ENCODE measurements at regions not wholly inside any gene's neighbourhood (a gene's known extent, or its start where the extent isn't known, plus 50 kb on each side); places are given as distances from the start of the nearest gene placed in this dataset.

DNA sequence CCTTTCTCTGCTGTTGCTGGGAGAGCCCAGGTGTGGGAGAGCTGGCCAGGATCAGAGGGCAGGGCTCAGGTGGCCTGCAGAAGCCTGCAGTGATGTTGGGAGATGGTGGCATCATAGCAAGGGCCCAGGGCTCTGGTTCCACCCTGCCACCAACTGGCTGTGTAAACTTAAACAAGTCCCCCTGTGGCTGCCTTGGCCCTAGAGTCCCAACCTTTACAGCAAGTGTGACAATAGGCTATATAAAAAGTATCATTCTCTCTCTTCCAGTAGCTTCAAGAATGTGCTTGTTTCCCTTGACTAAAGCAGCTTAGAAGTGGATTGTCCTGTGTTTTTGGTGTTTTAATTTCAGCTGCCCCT, 201.8 kb upstream of the E2F8 start:
- no peak overlapping the region for H3K4me3 ChIP-seq (ENCODE audit: insufficient read depth, low read depth, low read length)
- in situ Hi-C loops (cut with MboI; ENCODE audit: low sequenced_read_pairs) (no loop called here), intact Hi-C loops (cut with micrococcal nuclease) (loop anchor here (2.0 kb wide), 1 partner anchor 58 kb away; no protein-coding TSS in a partner anchor), dilution Hi-C loops (cut with HindIII; ENCODE audit: low sequenced_read_pairs, unreplicated experiment) (no loop called here)
- TF ChIP-seq, protein P1, sequence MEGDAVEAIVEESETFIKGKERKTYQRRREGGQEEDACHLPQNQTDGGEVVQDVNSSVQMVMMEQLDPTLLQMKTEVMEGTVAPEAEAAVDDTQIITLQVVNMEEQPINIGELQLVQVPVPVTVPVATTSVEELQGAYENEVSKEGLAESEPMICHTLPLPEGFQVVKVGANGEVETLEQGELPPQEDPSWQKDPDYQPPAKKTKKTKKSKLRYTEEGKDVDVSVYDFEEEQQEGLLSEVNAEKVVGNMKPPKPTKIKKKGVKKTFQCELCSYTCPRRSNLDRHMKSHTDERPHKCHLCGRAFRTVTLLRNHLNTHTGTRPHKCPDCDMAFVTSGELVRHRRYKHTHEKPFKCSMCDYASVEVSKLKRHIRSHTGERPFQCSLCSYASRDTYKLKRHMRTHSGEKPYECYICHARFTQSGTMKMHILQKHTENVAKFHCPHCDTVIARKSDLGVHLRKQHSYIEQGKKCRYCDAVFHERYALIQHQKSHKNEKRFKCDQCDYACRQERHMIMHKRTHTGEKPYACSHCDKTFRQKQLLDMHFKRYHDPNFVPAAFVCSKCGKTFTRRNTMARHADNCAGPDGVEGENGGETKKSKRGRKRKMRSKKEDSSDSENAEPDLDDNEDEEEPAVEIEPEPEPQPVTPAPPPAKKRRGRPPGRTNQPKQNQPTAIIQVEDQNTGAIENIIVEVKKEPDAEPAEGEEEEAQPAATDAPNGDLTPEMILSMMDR (conservative IDR thresholded peaks at IDR 0.05; ENCODE audit: low read depth, low read length): no peak
- TF ChIP-seq, protein P2, sequence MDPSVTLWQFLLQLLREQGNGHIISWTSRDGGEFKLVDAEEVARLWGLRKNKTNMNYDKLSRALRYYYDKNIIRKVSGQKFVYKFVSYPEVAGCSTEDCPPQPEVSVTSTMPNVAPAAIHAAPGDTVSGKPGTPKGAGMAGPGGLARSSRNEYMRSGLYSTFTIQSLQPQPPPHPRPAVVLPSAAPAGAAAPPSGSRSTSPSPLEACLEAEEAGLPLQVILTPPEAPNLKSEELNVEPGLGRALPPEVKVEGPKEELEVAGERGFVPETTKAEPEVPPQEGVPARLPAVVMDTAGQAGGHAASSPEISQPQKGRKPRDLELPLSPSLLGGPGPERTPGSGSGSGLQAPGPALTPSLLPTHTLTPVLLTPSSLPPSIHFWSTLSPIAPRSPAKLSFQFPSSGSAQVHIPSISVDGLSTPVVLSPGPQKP (IDR thresholded peaks at IDR 0.05; ENCODE audit: borderline replicate concordance, low read depth, low read length): no peak
- TF ChIP-seq SMC3 (IDR thresholded peaks at IDR 0.05; ENCODE audit: low read depth, low read length) (no peak), MXI1 (IDR thresholded peaks at IDR 0.05; ENCODE audit: borderline replicate concordance, low read depth, low read length) (no peak), MAFK (IDR thresholded peaks at IDR 0.05; ENCODE audit: low read depth, low read length) (no peak), FOS (IDR thresholded peaks at IDR 0.05; ENCODE audit: low read depth, low read length) (no peak), RFX5 (IDR thresholded peaks at IDR 0.05; ENCODE audit: low read depth, low read length) (no peak), MAZ (IDR thresholded peaks at IDR 0.05; ENCODE audit: borderline replicate concordance, low read depth, low read length) (no peak), CEBPB (IDR thresholded peaks at IDR 0.05; ENCODE audit: low read depth, low read length) (no peak), RAD21 (IDR thresholded peaks at IDR 0.05; ENCODE audit: low read length) (no peak)
- TF ChIP-seq, protein P3, sequence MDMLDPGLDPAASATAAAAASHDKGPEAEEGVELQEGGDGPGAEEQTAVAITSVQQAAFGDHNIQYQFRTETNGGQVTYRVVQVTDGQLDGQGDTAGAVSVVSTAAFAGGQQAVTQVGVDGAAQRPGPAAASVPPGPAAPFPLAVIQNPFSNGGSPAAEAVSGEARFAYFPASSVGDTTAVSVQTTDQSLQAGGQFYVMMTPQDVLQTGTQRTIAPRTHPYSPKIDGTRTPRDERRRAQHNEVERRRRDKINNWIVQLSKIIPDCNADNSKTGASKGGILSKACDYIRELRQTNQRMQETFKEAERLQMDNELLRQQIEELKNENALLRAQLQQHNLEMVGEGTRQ (IDR thresholded peaks at IDR 0.05; ENCODE audit: low read depth, low read length): no peak
- peaks cover 19% of the 10 kb centered on the region for H3K9me1 ChIP-seq (ENCODE audit: insufficient read depth, low read length)
- peaks cover 11% of the 10 kb centered on the region for H3K4me1 ChIP-seq (ENCODE audit: control insufficient read depth, insufficient read depth, low read length)
- H4K5ac ChIP-seq (ENCODE audit: low read depth, low read length): no peak overlapping the region
- H3K36me3 ChIP-seq (ENCODE audit: control insufficient read depth, insufficient read depth, low read length): no peaks in the 10 kb centered on the region
- H3K9ac ChIP-seq (ENCODE audit: low read depth, low read length): no peak overlapping the region
- no peak overlapping the region for H3K14ac ChIP-seq (replicated peaks; ENCODE audit: low read depth, low read length)
- CTCF ChIA-PET: interaction anchor here (0.6 kb wide), 1 partner anchor 14 kb away, joined by 4 read pairs; no protein-coding TSS in a partner anchor
- BruUV-seq (replicated peaks): no TSS peak
- H3K27ac ChIP-seq (ENCODE audit: insufficient read depth, low read length): no peak overlapping the region
- H3K56ac ChIP-seq (ENCODE audit: extremely low read depth, insufficient read depth, low read length): no peak overlapping the region
- DNase-seq (no peak), ATAC-seq (ENCODE audit: low read depth) (no peak; the same call in 1 of the 2 replicates)
- H2BK5ac ChIP-seq (ENCODE audit: low read depth, low read length, poor library complexity, severe bottlenecking): no peak overlapping the region
- peak overlapping the region; percentile 5 for H2AFZ ChIP-seq (replicated peaks; ENCODE audit: low read length, poor library complexity)
- H3K18ac ChIP-seq (ENCODE audit: low read depth, low read length): no peak overlapping the region
- H2AK5ac ChIP-seq (ENCODE audit: low read depth, low read length): no peak overlapping the region
- H2BK15ac ChIP-seq (ENCODE audit: low read depth, low read length): no peak overlapping the region
- POLR2A ChIA-PET (ENCODE audit: unreplicated experiment): no interaction called here
- no peak overlapping the region for H4K91ac ChIP-seq (ENCODE audit: insufficient read depth, low read depth, low read length)
- peaks cover 7% of the 10 kb centered on the region; the same call in 1 of the 2 replicates for H3K27me3 ChIP-seq (ENCODE audit: control insufficient read depth, insufficient read depth, low read length)
- H4K8ac ChIP-seq (ENCODE audit: low read depth in 2 of 2, low read length in 2 of 2): no peak overlapping the region
- no peak overlapping the region; the same call in 1 of the 2 replicates for H3K4ac ChIP-seq (ENCODE audit: low read depth, low read length)
- no peaks in the 10 kb centered on the region for H3K9me3 ChIP-seq (ENCODE audit: control insufficient read depth, insufficient read depth, low read length)
- H3K79me1 ChIP-seq (ENCODE audit: low read depth in 1 of 2, low read length in 2 of 2): no peaks in the 10 kb centered on the region
- H3K4me2 ChIP-seq (ENCODE audit: low read depth, low read length): no peak overlapping the region
- H4K20me1 ChIP-seq (ENCODE audit: insufficient read depth, low read length): peaks cover 3% of the 10 kb centered on the region; the same call in 1 of the 2 replicates
- no peak overlapping the region for H2AK9ac ChIP-seq (replicated peaks; ENCODE audit: low read depth, low read length, poor library complexity)
- H2BK20ac ChIP-seq (ENCODE audit: low read depth, low read length): 0 out of 2 replicates have a peak overlapping the region, but pooled peaks have one; percentile 9
- H2BK120ac ChIP-seq (ENCODE audit: low read depth, low read length): peak overlapping the region; percentile 1; the same call in 1 of the 2 replicates
- no peak overlapping the region for H3K23ac ChIP-seq (ENCODE audit: low read depth, low read length)
